SK-N-SH (cell line): ENCODE measurements at regions not wholly inside any gene's neighbourhood (a gene's known extent, or its start where the extent isn't known, plus 50 kb on each side); places are given as distances from the start of the nearest gene placed in this dataset.

Experiments used
- CTCF ChIA-PET: fragments of 300-600, 350-600 bp; formaldehyde crosslinking; extraction: SDS; loops from one replicate; lab custom pipeline; 2021; lab: Yijun Ruan, JAX
- POLR2A ChIA-PET: fragments of 350-600 bp; sonication (Branson Sonifier 250); formaldehyde crosslinking; extraction: SDS; loops from one replicate; lab custom pipeline; 2020; ENCODE audit warnings: antibody characterized with exemption, inconsistent platforms; lab: Yijun Ruan, JAX
- DNase-seq: peaks from one replicate; pipeline ENCODE4 v3.0.0; 2012
- H2AFZ ChIP-seq: fragments of 200-600 bp; sonication (generic); 2 replicates; pipeline ENCODE4 v1.8.1; 2016; ENCODE audit warnings: antibody characterized with exemption, mild to moderate bottlenecking, low read depth
- H3F3A ChIP-seq: fragments of 200-600 bp; sonication (generic); replicated peaks from 2 replicates; pipeline ENCODE3; 2016; ENCODE audit warnings: antibody characterized with exemption, mild to moderate bottlenecking; ENCODE audit not compliant: insufficient read depth
- H3K27ac ChIP-seq, 2 experiments: fragments of 200-500 bp in 1 of 2; fragments of 200-600 bp in 1 of 2; sonication (Bioruptor generic) in 1 of 2; sonication (generic), shearing (Covaris generic) in 1 of 2; 2 replicates each; pipeline versions ENCODE4 v1.5.1 to v1.6.1; 2014 to 2016; ENCODE audit warnings: low read depth in 2 of 2, inconsistent platforms in 1 of 2, low read length in 1 of 2, mild to moderate bottlenecking in 1 of 2, mixed read lengths in 1 of 2
- H3K27me3 ChIP-seq: fragments of 200-600 bp; sonication (generic), shearing (Covaris generic); 2 replicates; pipeline ENCODE4 v1.6.1; 2016; ENCODE audit warnings: mixed run types; ENCODE audit not compliant: insufficient read depth
- H3K36me3 ChIP-seq, 2 experiments: fragments of 200-500 bp in 1 of 2; fragments of 200-600 bp in 1 of 2; sonication (Bioruptor generic) in 1 of 2; sonication (generic) in 1 of 2; replicated peaks in 1 of 2; 2 replicates each; pipeline versions ENCODE3 to v1.5.1; 2014 to 2016; ENCODE audit warnings: low read length in 1 of 2, mild to moderate bottlenecking in 1 of 2; ENCODE audit not compliant: insufficient read depth in 2 of 2, control insufficient read depth in 1 of 2
- H3K4me1 ChIP-seq, 2 experiments: fragments of 200-500 bp in 1 of 2; fragments of 200-600 bp in 1 of 2; sonication (Bioruptor generic) in 1 of 2; sonication (generic), shearing (Covaris generic) in 1 of 2; 2 replicates each; pipeline versions ENCODE4 v1.5.1 to v1.6.1; 2014 to 2016; ENCODE audit warnings: low read depth in 1 of 2, low read length in 1 of 2, mixed run types in 1 of 2; ENCODE audit not compliant: insufficient read depth in 2 of 2, control insufficient read depth in 1 of 2
- H3K4me2 ChIP-seq: fragments of 200-600 bp; sonication (generic), shearing (Covaris generic); 2 replicates; pipeline ENCODE4 v1.6.1; 2017; ENCODE audit warnings: mixed run types
- H3K4me3 ChIP-seq, 2 experiments: fragments of 200-500 bp in 1 of 2; fragments of 200-600 bp in 1 of 2; sonication (Bioruptor generic) in 1 of 2; sonication (generic), shearing (Covaris generic) in 1 of 2; 2 replicates each; pipeline versions ENCODE4 v1.5.1 to v1.8.1; 2014 to 2016; ENCODE audit warnings: low read depth in 2 of 2, inconsistent platforms in 1 of 2, low read length in 1 of 2, mild to moderate bottlenecking in 1 of 2, mixed read lengths in 1 of 2, moderate library complexity in 1 of 2
- H3K79me2 ChIP-seq: fragments of 200-600 bp; sonication (generic); 2 replicates; pipeline ENCODE4 v1.8.1; 2017; ENCODE audit warnings: mild to moderate bottlenecking; ENCODE audit not compliant: insufficient read depth
- H3K9ac ChIP-seq: fragments of 200-600 bp; sonication (generic); 2 replicates; pipeline ENCODE4 v1.6.1; 2017; ENCODE audit warnings: mixed run types
- H3K9me2 ChIP-seq: fragments of 200-600 bp; sonication (generic); 2 replicates; pipeline ENCODE4 v1.6.1; 2017; ENCODE audit warnings: mixed run types
- H3K9me3 ChIP-seq: fragments of 200-600 bp; sonication (generic); 2 replicates; pipeline ENCODE4 v1.6.1; 2017; ENCODE audit warnings: mixed run types, mild to moderate bottlenecking, moderate library complexity
- H4K20me1 ChIP-seq: fragments of 200-600 bp; sonication (generic); 2 replicates; pipeline ENCODE4 v1.6.1; 2017; ENCODE audit warnings: mild to moderate bottlenecking, mixed run types; ENCODE audit not compliant: insufficient read depth
- CHD2 ChIP-seq: fragments of 150-350 bp; IDR thresholded peaks from 2 replicates; pipeline ENCODE4 v1.6.1; 2018; ENCODE audit warnings: low read length; ENCODE audit not compliant: partially characterized antibody
- ELF1 ChIP-seq: IDR thresholded peaks from 2 replicates; pipeline ENCODE4 v1.4.0; 2012
- EP300 ChIP-seq, 2 experiments: IDR thresholded peaks; 2 replicates each; pipeline versions ENCODE4 v1.4.0 to v1.6.1; 2012; ENCODE audit warnings: borderline replicate concordance in 1 of 2, low read depth in 1 of 2, low read length in 1 of 2
- GABPA ChIP-seq: IDR thresholded peaks from 2 replicates; pipeline ENCODE4 v1.4.0; 2012; ENCODE audit warnings: low read depth, mild to moderate bottlenecking
- MXI1 ChIP-seq: IDR thresholded peaks from 2 replicates; pipeline ENCODE4 v1.6.1; 2012; ENCODE audit warnings: mild to moderate bottlenecking, low read depth, low read length, improper control_type of control experiment
- NFIC ChIP-seq: IDR thresholded peaks from 2 replicates; pipeline ENCODE4 v1.4.0; 2012; ENCODE audit warnings: borderline replicate concordance
- RAD21 ChIP-seq: IDR thresholded peaks from 2 replicates; pipeline ENCODE4 v1.6.1; 2012; ENCODE audit warnings: mild to moderate bottlenecking, low read length
- SIN3A ChIP-seq: IDR thresholded peaks from 2 replicates; pipeline ENCODE4 v1.6.1; 2012; ENCODE audit warnings: low read depth, mild to moderate bottlenecking, low read length, moderate library complexity, borderline replicate concordance
- TAF1 ChIP-seq: IDR thresholded peaks from 2 replicates; pipeline ENCODE4 v1.6.1; 2012; ENCODE audit warnings: low read depth, mild to moderate bottlenecking, low read length, moderate library complexity, borderline replicate concordance
- TCF12 ChIP-seq: IDR thresholded peaks from 2 replicates; pipeline ENCODE4 v1.4.0; 2012
- WGBS: methylation state at CpG from one replicate; pipeline ENCODE4 v1.1.6; 2017; ENCODE audit warnings: low lambda C conversion rate; 5-methylcytosine and 5-hydroxymethylcytosine counted together
- TF ChIP-seq, protein P1 (sequence below): fragments of 150-350 bp; IDR thresholded peaks from 2 replicates; pipeline ENCODE4 v1.6.1; 2017; ENCODE audit warnings: antibody characterized with exemption, low read length, low read depth, borderline replicate concordance
- TF ChIP-seq, protein P2 (sequence below): fragments of 150-350 bp; IDR thresholded peaks from 2 replicates; pipeline ENCODE4 v1.6.1; 2016; ENCODE audit warnings: mild to moderate bottlenecking, low read depth, low read length
- TF ChIP-seq, protein P3 (sequence below): IDR thresholded peaks from 2 replicates; pipeline ENCODE4 v1.6.1; 2012; ENCODE audit warnings: mild to moderate bottlenecking, low read depth, low read length, moderate library complexity
- TF ChIP-seq, protein P4 (sequence below): IDR thresholded peaks from 2 replicates; pipeline ENCODE4 v1.4.0; 2012; ENCODE audit warnings: low read depth, borderline replicate concordance

DNA sequence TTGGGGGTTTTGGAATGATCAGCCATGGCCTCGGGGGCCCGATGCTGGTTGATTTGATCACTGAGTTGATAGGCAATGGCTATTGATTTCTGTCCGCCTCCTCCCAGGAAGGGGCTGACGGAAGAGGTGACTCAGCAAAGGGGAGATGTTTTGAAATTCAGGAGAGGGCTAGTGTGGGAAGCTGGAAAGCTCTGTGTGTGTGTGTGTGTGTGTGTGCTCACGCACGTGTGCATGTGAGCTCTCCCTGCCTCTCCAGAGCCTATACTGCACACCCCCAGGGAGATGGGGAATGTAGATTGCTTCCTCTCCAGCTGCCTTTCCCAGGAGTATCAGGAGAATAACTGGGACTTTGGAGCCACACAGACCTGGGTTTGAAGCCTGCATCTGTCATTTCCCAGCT, 184.9 kb upstream of the MYL2 start (continued):
- TF ChIP-seq, protein P1, sequence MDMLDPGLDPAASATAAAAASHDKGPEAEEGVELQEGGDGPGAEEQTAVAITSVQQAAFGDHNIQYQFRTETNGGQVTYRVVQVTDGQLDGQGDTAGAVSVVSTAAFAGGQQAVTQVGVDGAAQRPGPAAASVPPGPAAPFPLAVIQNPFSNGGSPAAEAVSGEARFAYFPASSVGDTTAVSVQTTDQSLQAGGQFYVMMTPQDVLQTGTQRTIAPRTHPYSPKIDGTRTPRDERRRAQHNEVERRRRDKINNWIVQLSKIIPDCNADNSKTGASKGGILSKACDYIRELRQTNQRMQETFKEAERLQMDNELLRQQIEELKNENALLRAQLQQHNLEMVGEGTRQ: no peak

DNA sequence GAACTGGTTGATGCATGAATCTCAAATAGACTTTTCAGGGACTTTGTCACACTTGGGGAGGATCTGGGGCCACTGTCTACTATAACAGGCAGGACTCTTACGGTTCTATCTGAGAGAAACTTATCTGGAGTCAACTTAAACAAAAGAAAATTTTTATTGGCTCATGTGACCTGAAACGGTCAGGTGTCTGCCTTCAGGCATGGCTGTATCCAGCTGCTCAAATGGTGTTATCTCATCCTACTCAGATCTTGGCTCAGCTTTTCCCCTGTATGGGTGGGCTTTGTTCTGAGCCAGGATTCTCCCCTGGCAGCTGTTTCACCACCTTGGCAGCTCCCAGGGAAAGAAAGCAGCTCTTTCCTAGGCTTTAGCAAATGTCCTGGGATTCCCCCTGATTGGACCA, 183.2 kb upstream of the MYL2 start:
- Histone ChIP-seq H3K27ac (no peak overlapping the region), H3K9me2 (no peaks in the 10 kb centered on the region), H3K4me2 (no peak overlapping the region), H3K9ac (no peak overlapping the region), H3K4me3 (no peak overlapping the region), H3K79me2 (no peaks in the 10 kb centered on the region), H3F3A (no peaks in the 10 kb centered on the region), H3K4me1 (peaks cover 0 to 13% of the 10 kb centered on the region in 2 experiments; a peak in 1 of 4 replicates), H2AFZ (no peak overlapping the region), H4K20me1 (no peaks in the 10 kb centered on the region), H3K9me3 (no peaks in the 10 kb centered on the region), H3K36me3 (no peaks in the 10 kb centered on the region), H3K27me3 (no peaks in the 10 kb centered on the region)
- ChIA-PET CTCF (interaction anchor here (0.8 to 1.7 kb wide), 3 partner anchors 9 to 195 kb away, joined by 3 to 4 read pairs (median 3); no protein-coding TSS in a partner anchor), POLR2A (no interaction called here)
- 27% methylated on average over 2 of the region's 2 CpGs for WGBS
- no peak for DNase-seq
- TF ChIP-seq SIN3A (no peak), CHD2 (no peak), GABPA (no peak), NFIC (no peak), TCF12 (no peak), RAD21 (no peak), TAF1 (no peak), EP300 (IDR thresholded peaks at IDR 0.05; ENCODE audit: borderline replicate concordance in 1 of 2, low read depth in 1 of 2, low read length in 1 of 2) (no peak), MXI1 (no peak), ELF1 (no peak)
- TF ChIP-seq, protein P2, sequence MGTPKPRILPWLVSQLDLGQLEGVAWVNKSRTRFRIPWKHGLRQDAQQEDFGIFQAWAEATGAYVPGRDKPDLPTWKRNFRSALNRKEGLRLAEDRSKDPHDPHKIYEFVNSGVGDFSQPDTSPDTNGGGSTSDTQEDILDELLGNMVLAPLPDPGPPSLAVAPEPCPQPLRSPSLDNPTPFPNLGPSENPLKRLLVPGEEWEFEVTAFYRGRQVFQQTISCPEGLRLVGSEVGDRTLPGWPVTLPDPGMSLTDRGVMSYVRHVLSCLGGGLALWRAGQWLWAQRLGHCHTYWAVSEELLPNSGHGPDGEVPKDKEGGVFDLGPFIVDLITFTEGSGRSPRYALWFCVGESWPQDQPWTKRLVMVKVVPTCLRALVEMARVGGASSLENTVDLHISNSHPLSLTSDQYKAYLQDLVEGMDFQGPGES: no peak
- TF ChIP-seq, protein P3, sequence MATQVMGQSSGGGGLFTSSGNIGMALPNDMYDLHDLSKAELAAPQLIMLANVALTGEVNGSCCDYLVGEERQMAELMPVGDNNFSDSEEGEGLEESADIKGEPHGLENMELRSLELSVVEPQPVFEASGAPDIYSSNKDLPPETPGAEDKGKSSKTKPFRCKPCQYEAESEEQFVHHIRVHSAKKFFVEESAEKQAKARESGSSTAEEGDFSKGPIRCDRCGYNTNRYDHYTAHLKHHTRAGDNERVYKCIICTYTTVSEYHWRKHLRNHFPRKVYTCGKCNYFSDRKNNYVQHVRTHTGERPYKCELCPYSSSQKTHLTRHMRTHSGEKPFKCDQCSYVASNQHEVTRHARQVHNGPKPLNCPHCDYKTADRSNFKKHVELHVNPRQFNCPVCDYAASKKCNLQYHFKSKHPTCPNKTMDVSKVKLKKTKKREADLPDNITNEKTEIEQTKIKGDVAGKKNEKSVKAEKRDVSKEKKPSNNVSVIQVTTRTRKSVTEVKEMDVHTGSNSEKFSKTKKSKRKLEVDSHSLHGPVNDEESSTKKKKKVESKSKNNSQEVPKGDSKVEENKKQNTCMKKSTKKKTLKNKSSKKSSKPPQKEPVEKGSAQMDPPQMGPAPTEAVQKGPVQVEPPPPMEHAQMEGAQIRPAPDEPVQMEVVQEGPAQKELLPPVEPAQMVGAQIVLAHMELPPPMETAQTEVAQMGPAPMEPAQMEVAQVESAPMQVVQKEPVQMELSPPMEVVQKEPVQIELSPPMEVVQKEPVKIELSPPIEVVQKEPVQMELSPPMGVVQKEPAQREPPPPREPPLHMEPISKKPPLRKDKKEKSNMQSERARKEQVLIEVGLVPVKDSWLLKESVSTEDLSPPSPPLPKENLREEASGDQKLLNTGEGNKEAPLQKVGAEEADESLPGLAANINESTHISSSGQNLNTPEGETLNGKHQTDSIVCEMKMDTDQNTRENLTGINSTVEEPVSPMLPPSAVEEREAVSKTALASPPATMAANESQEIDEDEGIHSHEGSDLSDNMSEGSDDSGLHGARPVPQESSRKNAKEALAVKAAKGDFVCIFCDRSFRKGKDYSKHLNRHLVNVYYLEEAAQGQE: no peak
- TF ChIP-seq, protein P1: no peak
- TF ChIP-seq, protein P4, sequence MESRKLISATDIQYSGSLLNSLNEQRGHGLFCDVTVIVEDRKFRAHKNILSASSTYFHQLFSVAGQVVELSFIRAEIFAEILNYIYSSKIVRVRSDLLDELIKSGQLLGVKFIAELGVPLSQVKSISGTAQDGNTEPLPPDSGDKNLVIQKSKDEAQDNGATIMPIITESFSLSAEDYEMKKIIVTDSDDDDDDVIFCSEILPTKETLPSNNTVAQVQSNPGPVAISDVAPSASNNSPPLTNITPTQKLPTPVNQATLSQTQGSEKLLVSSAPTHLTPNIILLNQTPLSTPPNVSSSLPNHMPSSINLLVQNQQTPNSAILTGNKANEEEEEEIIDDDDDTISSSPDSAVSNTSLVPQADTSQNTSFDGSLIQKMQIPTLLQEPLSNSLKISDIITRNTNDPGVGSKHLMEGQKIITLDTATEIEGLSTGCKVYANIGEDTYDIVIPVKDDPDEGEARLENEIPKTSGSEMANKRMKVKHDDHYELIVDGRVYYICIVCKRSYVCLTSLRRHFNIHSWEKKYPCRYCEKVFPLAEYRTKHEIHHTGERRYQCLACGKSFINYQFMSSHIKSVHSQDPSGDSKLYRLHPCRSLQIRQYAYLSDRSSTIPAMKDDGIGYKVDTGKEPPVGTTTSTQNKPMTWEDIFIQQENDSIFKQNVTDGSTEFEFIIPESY: no peak
